MV-4-11 (cell line): ENCODE measurements at regions not wholly inside any gene's neighbourhood (a gene's known extent, or its start where the extent isn't known, plus 50 kb on each side); places are given as distances from the start of the nearest gene placed in this dataset.
"Not testable (repeated sequence)": the region's sequence is repeated elsewhere in the genome, so short reads cannot be mapped to it uniquely, and the experiment has no call there.

Experiments
- DNase-seq: peaks from one replicate; lab custom pipeline; 2025; lab: John Stamatoyannopoulos, UW

DNA sequence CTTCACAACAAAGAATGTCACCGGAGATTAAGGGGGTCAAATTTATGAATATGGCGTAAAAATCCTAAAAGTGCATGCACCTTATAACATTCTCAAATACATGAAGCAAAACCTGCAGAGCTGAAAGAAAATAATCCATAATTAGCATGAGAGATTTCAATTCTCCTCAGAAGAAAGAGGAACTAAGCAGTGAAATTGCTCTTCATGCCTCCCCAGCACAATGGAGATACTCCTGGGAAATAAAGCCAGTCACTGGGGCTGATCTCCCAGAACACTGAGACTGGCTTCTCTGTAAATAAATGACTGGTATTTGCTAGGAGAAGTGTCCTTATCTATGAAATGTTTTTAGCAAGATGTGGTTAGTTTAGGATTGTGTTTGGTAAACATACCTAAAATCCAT, 68.1 kb downstream of the GOLGA6L6 start:
- DNase-seq, result not testable (repeated sequence)

DNA sequence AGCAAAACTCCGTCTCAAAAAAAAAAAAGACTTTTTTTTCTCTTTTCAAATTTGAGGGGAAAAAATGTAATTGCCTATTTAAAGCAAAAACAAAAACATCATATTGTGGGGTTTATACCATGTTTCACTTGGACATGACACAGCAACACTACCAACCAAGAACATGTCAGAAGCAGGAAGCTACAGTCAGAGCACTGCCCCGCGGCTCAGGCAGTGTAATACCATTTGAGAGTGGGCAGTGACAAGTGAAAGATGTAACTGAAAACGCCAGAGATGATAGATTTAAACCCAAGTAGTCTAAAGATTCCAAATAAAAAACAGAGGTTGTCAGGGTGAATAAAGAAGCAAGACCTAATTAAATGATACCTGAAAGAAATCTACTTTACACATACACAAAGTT, 68.6 kb downstream of the GOLGA6L6 start:
- not testable (repeated sequence) for DNase-seq

DNA sequence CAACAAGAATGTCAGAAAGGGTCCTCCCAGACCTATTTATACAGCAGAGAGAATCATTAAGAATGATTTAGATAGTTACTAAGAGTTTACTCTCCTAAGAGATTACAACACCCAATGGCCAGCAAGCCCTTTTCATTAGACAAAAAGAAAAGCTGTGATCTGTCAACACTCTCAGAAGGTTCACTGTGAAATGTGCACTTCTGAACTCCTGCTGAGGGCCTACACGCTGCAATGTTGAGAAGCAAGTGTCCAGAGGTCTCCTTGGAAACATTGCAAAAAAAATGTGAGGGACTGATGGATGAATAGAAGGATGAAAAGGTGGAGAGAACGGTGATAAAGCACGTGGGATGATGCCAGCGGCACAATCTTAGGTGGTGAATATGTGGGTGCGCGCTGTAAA, 70.8 kb downstream of the GOLGA6L6 start:
- not testable (repeated sequence) for DNase-seq

DNA sequence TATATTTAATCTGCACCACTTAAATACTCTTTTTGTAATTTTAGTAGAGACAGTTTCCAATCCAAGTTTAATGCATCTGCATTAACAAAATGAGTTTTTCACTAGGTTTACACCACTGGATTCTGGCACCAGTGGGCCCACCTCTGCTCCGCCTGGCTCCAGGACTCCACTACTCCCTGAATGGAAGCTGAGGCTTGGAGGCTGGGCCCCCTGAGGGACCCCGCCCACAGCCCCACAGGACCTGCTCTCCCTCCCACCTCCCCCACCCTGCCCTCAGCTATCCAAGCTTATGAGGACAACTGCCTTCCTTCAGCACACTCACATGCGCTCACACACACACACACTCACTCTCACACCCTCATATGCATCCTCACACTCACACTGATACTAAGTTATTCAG, 100.5 kb downstream of the GOLGA6L6 start:
- not testable (repeated sequence) for DNase-seq

DNA sequence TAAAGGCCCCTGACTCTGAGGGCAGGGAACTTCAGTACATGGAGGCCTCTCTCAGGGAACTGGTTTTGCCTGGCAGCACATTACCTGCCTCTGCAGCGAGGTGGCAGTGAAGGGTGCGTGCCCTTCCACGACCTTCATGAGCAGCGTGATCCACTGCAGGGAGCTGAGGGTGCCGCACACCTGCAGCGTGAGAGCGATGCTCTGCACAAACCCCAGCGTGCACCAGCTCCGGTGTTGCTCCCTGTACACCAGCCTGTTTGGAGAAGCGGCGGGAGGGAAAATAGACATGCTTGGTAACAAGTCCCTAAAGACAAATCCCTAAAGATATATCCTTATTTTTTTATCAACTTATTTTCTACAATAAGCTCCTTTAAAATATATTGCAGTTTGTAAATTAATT, 101.2 kb downstream of the GOLGA6L6 start:
- DNase-seq, result not testable (repeated sequence)

DNA sequence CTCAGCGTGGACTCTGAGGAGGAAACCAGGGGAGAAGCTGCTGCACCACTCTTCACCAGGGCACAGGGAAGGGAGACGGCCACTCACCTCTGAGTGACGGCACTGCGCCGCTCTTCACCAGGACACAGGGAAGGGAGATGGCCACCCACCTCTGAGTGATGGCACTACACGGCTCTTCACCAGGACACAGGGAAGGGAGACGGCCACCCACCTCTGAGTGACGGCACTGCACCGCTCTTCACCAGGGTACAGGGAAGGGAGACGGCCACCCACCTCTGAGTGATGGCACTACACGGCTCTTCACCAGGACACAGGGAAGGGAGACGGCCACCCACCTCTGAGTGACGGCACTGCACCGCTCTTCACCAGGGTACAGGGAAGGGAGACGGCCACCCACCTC, 102.5 kb downstream of the GOLGA6L6 start:
- DNase-seq, result not testable (repeated sequence)

DNA sequence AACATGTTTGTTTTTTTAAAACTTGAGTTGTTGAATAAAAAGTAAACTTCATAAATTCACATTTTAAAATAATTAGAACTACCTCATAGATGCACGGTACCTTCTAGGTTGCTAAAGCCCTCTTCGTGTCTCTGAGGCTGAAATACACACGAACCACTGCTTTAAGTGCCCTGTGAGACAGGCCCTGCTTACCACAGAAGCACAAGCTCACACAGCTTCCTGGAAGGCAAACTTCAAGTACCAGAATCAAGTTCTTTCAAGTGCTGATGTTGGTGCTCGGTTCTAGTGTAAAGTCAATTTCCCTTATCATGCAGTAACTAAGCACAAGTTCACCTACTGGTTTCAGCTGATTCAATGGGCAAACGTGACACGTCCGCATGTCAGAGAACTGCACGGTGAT, 103.3 kb downstream of the GOLGA6L6 start:
- DNase-seq, result not testable (repeated sequence)

DNA sequence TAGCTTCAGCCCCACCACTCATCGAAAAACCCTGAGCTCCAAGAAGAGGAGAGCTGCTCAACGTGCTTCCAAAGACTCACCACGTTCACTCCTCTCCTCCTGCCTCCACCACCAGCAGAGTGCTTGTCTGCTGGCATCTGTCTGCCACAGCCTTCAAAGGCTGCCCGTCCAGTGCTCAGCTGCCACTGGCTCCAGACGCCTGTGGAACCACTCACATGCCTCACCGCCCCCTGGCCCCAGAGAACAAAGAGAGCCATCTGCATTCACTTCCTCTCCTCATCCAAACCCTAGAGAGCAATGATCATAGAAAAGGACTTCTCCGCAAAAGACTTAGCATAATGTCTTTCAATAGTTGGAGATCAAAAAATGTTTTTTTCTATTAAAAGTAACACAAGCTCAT, 108.1 kb downstream of the GOLGA6L6 start:
- not testable (repeated sequence) for DNase-seq

DNA sequence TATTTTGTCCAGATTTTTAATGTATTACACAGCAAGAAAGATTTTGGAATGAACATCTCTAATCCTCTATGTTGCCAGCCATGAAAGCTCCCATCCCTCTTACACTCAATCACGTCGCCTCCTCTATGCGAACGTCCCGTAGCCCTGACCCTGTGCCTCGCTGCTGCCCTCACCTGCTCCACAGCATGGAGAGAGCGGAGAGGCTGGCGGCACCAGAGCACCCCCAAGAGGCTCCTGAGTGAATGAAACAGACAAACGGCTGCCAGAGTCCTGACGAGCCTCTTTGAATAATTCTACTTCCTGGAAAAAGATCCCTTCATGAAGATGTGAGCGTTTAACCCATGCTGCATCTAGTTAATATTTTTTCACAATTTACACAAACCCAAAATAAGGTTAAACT, 111.1 kb downstream of the GOLGA6L6 start:
- DNase-seq, result not testable (repeated sequence)

DNA sequence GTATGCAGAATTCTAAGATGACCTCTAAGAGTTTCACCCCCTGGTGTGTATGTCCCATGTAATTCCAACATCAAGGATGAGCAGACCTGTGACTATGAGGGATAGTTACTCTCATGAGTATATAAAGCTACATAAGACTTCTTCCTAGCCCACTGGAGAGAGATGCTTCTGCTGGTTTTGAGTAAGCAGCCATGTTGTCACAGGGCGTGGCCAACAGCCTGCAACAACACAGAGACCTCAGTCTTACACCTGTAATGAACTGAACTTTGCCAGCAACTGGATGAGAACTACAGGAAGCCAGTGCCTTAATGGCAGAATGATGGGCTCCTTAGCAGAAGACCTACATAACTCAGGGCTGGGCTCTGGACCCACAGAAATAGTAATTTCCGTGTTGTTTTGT, 120.9 kb downstream of the GOLGA6L6 start:
- DNase-seq, result not testable (repeated sequence)

DNA sequence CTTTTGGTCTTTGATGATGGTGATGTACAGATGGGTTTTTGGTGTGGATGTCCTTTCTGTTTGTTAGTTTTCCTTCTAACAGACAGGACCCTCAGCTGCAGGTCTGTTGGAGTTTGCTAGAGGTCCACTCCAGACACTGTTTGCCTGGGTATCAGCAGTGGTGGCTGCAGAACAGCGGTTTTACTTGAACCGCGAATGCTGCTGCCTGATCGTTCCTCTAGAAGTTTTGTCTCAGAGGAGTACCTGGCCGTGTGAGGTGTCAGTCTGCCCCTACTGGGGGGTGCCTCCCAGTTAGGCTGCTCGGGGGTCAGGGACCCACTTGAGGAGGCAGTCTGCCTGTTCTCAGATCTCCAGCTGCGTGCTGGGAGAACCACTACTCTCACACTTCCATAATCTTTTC, 125.0 kb downstream of the GOLGA6L6 start:
- DNase-seq, result not testable (repeated sequence)

DNA sequence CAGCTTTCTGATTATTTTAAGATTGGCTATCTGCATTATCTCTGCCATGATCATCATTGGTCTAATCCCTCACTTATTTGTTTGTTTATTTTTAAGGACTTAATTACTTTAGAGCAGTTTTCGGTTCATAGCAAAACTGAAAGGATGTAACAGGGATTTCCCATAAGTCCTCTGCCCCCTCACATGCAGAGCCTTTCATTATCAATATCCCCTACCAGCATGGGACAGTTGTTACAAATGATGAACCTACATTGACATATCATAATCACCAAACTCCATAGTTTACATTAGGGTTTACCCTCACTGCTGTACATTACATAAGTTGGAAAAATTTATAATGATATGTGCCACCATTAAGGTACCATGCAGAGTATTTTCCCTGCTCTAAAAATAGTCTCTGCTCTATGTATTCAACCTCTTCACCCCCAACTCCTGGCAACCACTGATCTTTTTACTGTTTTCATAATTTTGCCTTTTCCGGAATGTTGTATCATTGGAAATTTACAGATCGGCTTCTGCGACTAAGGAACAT, 131.9 kb downstream of the GOLGA6L6 start:
- not testable (repeated sequence) for DNase-seq

DNA sequence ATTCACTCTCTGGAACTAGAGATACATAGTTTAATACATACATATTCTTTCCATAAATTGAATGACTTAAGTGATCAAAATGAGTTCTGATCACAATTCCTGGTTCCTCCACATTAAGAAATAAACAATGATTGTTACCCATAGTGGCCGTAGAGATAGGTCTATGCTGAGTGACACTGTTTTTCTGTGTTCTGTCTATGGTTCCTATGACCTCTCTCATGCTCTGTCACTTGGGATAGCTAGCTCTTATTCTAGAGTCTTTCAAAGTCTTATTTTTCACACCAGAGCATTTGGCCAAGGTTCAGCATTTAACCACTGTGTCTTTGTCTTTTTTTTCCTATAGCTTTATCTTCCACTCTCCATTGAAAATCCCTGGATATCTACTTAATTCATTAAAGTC, 132.4 kb downstream of the GOLGA6L6 start:
- DNase-seq, result no peak

DNA sequence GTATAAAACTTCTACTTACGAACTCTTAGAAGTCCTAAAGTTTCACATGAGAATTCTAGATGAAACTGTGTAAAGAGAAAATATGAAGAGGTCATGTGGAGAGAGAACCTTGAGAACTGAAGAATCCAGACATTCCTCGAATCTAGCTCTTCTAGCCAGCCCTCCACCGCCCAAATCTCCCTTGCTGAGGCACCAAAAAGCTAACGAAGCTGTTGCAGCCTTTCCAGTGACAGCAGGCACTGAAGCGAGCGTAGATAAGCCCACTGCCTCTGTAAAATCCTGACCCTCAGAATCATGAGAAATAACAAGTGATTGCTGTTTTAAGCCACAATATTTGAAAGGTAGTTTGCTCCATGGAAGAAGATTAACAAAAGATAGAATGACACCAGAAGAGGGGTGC, 134.0 kb downstream of the GOLGA6L6 start:
- no peak for DNase-seq

DNA sequence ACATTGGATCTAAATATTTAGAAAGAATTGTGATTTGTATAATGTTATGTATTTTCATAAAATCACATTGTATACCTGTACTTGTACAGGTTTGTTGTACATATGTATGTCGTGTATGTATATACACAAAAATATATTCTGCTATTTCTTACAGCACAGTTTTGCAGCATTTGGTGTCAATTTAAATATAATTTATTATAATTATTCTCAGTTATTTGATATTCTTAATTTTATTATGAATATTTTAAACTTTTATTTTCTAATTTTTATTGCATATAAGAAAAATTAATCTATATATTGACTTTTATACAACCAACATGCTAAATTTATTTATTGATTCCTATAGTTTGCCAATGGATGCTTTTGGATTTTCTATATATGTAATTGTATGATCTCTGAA, 137.0 kb downstream of the GOLGA6L6 start:
- not testable (repeated sequence) for DNase-seq

DNA sequence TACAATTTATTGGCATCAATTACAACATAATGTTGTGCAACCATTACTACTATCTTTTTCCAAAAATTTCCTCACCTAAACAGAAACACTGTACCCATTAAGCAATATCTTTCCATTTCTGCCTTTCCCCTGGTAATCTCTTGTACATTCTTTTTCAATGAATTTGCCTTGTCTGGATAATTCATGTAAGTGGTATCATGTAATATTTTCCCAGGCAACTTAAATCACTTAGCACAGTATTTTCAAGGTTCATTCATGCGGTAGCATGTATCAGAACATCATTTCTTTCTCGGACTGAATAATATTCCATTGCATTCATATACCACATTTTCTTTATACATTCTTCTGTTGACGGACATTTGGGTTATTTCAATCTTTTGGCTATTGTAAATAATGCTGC, 139.0 kb downstream of the GOLGA6L6 start:
- not testable (repeated sequence) for DNase-seq

DNA sequence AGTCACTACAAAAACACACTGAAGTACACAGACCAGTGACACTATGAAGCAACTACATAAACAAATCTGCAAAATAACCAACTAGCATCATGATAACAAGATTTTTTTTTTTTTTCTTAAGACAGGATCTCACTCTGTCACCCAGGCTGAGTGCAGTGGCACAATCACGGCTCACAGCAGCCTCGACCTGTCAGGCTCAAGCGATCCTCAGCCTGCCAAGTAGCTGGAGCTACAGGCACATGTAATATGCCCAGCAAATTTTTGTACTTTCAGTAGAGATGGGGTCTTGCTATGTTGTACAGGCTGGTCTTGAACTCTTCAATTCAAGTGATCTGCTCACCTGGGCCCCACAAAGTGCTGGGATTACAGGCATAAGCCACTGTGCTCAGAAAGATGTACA, 140.5 kb downstream of the GOLGA6L6 start:
- DNase-seq, result not testable (repeated sequence)

DNA sequence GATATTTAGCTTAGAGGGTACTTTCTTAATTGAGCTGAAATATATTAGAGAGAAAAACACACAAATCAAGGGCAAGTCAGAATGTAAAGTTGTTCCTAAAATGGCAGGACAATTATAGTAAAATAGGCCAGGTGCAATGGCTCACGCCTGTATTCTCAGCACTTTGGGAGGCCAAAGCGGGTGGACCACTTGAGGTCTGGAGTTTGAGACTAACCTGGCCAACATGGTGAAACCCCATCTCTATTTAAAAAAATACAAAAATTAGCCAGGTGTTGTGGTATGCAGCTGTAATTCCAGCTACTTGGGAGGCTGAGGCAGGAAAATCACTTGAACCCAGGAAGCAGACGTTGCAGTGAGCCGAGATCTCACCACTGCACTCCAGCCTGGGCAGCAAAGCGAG, 142.9 kb downstream of the GOLGA6L6 start:
- not testable (repeated sequence) for DNase-seq

DNA sequence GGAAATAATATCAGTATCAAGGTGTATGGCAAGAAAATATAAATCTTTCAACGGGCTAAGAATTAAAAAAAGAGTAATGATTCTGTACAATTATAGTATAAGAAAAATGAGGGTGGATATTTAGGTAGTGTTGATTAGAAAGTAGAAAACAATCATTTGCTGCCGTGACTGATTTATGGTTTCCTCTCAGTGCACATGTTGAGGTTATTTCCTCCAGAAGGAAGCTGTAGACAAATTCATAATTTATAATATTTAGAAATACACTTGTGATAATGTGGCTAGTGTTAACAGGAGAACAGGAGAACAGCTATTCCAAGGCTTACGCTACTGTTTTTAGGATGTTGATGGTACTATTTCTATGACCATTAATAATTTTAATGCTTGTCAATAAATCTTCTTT, 153.4 kb downstream of the GOLGA6L6 start:
- not testable (repeated sequence) for DNase-seq

DNA sequence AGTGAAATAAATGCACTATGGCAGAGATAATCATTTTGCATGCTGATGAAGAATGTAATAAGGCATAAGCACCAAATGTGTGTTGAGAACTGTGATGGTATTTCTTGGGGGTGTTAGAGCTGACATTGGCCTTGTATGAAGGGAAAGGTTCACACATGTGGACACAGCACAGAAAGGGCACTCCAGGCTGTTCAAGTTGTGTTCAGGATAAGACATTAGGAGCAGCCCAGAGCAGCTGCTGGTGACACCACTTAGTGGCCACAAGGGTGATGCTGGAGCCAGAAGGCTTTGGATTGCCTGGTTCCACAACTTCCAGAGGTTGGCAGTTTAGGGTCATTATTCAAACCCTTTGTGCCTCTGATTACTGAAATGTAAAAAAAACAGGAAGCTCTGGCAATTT, 155.4 kb downstream of the GOLGA6L6 start:
- DNase-seq, result no peak

DNA sequence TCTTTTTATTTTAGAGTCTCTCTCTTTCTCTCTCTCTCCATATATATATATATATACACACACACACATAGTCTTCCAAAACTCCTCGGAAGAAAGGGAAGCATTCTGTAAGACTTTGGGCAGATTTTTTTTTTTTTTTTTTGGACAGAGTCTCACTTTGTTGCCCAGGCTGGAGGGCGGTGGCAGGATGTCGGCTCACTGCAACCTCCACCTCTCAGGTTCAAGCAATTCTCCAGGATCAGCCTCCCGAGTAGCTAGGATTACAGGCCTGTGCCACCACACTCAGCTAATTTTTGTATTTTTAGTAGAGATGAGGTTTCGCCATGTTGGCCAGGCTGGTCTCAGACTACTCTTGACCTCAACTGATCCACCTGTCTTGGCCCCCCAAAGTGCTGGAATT, 161.4 kb downstream of the GOLGA6L6 start:
- DNase-seq, result not testable (repeated sequence)

DNA sequence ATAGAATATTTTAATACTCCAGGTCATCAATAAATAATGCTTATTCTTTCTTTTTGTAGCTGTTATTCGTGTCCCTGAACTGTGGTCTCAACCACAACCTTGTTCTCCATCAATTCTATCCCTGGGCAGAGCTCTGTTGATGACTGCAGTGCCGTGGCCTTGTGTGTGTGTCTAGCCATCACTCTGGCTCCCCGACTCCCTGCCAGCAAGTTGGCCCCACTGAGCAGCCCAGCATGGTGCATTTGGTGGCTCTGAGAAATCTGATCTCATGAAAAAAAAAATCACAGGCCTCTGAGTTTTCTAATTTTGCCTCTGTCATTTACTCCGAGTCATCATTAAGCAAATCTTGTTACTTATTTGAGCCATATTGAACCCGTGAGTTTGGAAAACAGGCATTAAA, 164.7 kb downstream of the GOLGA6L6 start:
- no peak for DNase-seq

DNA sequence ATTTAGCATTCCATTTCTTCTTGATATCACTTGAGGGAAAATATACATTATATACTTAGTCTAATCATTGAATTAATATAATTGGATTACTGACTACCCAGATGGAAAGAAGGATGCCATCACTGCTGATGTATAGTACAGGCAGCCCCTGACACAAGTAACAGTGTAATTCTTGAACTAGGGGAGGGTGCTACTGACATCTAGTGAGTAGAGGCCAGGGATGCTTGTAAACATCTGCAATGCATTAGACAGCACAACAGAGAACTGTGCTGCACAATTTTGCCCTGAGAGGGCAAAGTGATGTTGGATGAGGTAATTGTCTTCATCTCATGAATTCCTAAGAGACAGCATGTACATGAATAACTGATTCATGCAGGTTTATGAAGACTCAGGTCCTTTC, 169.2 kb downstream of the GOLGA6L6 start:
- not testable (repeated sequence) for DNase-seq

DNA sequence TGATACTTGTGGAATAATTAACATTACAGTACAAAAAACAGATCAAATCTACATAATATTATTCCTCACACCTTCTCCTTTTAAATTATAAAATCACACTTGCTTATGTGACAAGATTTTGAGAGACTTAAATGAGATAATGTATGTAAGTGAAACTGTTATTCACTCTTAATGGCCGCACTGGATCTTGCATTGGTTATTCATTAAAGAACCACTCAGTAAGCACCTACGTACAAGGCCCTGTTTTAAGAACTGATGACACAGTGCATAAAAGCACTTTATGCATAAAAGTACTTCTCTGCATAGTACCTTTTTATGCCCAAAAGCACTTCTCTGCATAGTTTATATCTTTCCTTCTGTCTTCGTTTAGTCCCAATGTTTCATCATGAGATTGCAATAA, 172.1 kb downstream of the GOLGA6L6 start:
- DNase-seq, result no peak

DNA sequence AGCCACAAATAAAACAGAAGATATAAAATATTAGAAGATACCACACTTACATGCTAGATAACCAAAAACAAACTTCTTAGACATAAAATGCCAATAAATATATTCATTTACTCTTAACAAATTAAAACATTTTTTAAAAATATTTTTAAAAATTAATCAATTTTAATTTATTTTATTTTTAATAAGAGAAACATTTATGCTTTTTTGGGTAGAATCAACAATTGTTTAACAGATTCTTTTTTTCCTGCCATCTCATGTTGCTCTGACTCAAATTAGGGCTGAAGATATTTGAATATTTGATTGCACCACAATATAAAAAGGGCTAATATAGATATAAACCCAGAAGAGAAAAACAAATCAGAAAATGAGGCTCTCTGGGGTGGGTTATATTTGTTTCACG, 172.6 kb downstream of the GOLGA6L6 start:
- no peak for DNase-seq
